Endothelial cell of umbilical vein (primary cell): ENCODE measurements at regions not wholly inside any gene's neighbourhood (a gene's known extent, or its start where the extent isn't known, plus 50 kb on each side); places are given as distances from the start of the nearest gene placed in this dataset.

ENCODE experiments used
- BruUV-seq: library from RNA; stranded (reverse); fragments of 400-500 nt; replicated peaks from 2 replicates; lab custom pipeline; 2021; lab: Mats Ljungman, UMichigan
- CTCF ChIA-PET: fragments of 300-600, 350-600 bp; sonication (Branson Sonifier 250); formaldehyde crosslinking; loops from one replicate; lab custom pipeline; 2021; ENCODE audit warnings: antibody characterized with exemption, inconsistent platforms; lab: Charles Lee
- POLR2A ChIA-PET: fragments of 300-600, 350-600 bp; sonication (Branson Sonifier 250); formaldehyde crosslinking; loops from one replicate; lab custom pipeline; 2021; ENCODE audit warnings: antibody characterized with exemption, inconsistent platforms; lab: Charles Lee
- DNase-seq: peaks from one replicate; pipeline ENCODE4 v3.0.0-alpha.2; 2011; ENCODE audit warnings: low read depth, low spot score
- FAIRE-seq: peaks from 2 replicates; lab custom pipeline; 2011; peaks lifted over from hg19 to GRCh38; lab: Jason Lieb, UNC
- H2AFZ ChIP-seq: 2 replicates; pipeline ENCODE4 v1.6.0; 2012; ENCODE audit warnings: low read depth, low read length, control low read depth, inconsistent platforms
- H3K27ac ChIP-seq: 2 replicates; pipeline ENCODE4 v1.5.1; 2011; ENCODE audit warnings: low read depth, mild to moderate bottlenecking, control low read depth, low read length, moderate library complexity; ENCODE audit not compliant: insufficient read depth
- H3K27me3 ChIP-seq, 2 experiments: 2 replicates each; pipeline versions ENCODE4 v1.6.0 to v1.6.1; 2011; ENCODE audit warnings: low read length in 2 of 2, mixed read lengths in 1 of 2; ENCODE audit not compliant: control insufficient read depth in 2 of 2, insufficient read depth in 2 of 2
- H3K36me3 ChIP-seq, 2 experiments: 2 replicates in 1 of 2; 3 replicates in 1 of 2; pipeline ENCODE4 v1.5.1; 2011; ENCODE audit warnings: low read length in 2 of 2, mild to moderate bottlenecking in 1 of 2, moderate library complexity in 1 of 2; ENCODE audit not compliant: control insufficient read depth in 2 of 2, insufficient read depth in 2 of 2; ENCODE audit errors: extremely low read depth in 1 of 2
- H3K4me1 ChIP-seq: 3 replicates; pipeline ENCODE4 v1.5.1; 2011; ENCODE audit warnings: mild to moderate bottlenecking, low read length; ENCODE audit not compliant: control insufficient read depth, insufficient read depth; ENCODE audit errors: extremely low read depth
- H3K4me2 ChIP-seq: 2 replicates; pipeline ENCODE4 v1.6.1; 2011; ENCODE audit warnings: low read length, control low read depth, mixed read lengths; ENCODE audit not compliant: insufficient read depth
- H3K4me3 ChIP-seq, 3 experiments: fragments of 200-600 bp in 1 of 3; sonication (generic), shearing (Covaris generic) in 1 of 3; replicated peaks in 1 of 3; 2 replicates each; pipeline ENCODE4 v1.5.1; 2011 to 2016; ENCODE audit warnings: control low read depth in 3 of 3, low read length in 3 of 3, mild to moderate bottlenecking in 2 of 3, inconsistent platforms in 1 of 3, low read depth in 1 of 3, moderate library complexity in 1 of 3; ENCODE audit not compliant: insufficient read depth in 1 of 3
- H3K79me2 ChIP-seq: 2 replicates; pipeline ENCODE4 v1.6.0; 2012; ENCODE audit warnings: low read length, inconsistent platforms; ENCODE audit not compliant: control insufficient read depth, insufficient read depth
- H3K9ac ChIP-seq: replicated peaks from 2 replicates; pipeline ENCODE3; 2011; ENCODE audit warnings: low read length, control low read depth; ENCODE audit not compliant: insufficient read depth; ENCODE audit errors: extremely low read depth
- H3K9me1 ChIP-seq: replicated peaks from 3 replicates; pipeline ENCODE4 v1.6.0; 2011; ENCODE audit warnings: mild to moderate bottlenecking, low read length; ENCODE audit not compliant: control insufficient read depth, insufficient read depth; ENCODE audit errors: extremely low read depth
- H3K9me3 ChIP-seq: replicated peaks from 2 replicates; pipeline ENCODE4 v1.5.1; 2012; ENCODE audit warnings: low read length, inconsistent platforms; ENCODE audit not compliant: control insufficient read depth, insufficient read depth
- H4K20me1 ChIP-seq: replicated peaks from 2 replicates; pipeline ENCODE3; 2011; ENCODE audit warnings: mild to moderate bottlenecking, low read length; ENCODE audit not compliant: control insufficient read depth, insufficient read depth; ENCODE audit errors: extremely low read depth
- CTCF ChIP-seq, 2 donors: IDR thresholded peaks; 1 replicate in 1 of 2; 2 replicates in 1 of 2; pipeline ENCODE4 v1.5.1; 2011; ENCODE audit warnings: low read length in 2 of 2, mild to moderate bottlenecking in 2 of 2, moderate library complexity in 2 of 2, control low read depth in 1 of 2, inconsistent platforms in 1 of 2, low read depth in 1 of 2; ENCODE audit not compliant: insufficient read depth in 1 of 2; ENCODE audit errors: extremely low read depth in 1 of 2
- EZH2 ChIP-seq: IDR thresholded peaks from 2 replicates; pipeline ENCODE4 v1.6.1; 2012; ENCODE audit warnings: borderline replicate concordance, low read depth, mild to moderate bottlenecking, moderate library complexity, low read length, inconsistent platforms; ENCODE audit not compliant: severe bottlenecking
- FOS ChIP-seq: IDR thresholded peaks from 2 replicates; pipeline ENCODE4 v1.6.1; 2011; ENCODE audit warnings: mild to moderate bottlenecking, low read length, moderate library complexity, borderline replicate concordance; ENCODE audit not compliant: insufficient read depth
- GATA2 ChIP-seq: IDR thresholded peaks from 2 replicates; pipeline ENCODE4 v1.7.0; 2011; ENCODE audit warnings: low read depth, mild to moderate bottlenecking, moderate library complexity, mixed read lengths, low read length; ENCODE audit not compliant: insufficient read length, insufficient read depth
- JUN ChIP-seq: IDR thresholded peaks from 2 replicates; pipeline ENCODE4 v1.6.1; 2011; ENCODE audit warnings: borderline replicate concordance, low read depth; ENCODE audit not compliant: insufficient read length, insufficient read depth
- MAX ChIP-seq: IDR thresholded peaks from 2 replicates; pipeline ENCODE4 v1.6.1; 2011; ENCODE audit not compliant: insufficient read depth, insufficient read length
- MYC ChIP-seq: IDR thresholded peaks from one replicate; pipeline ENCODE4 v1.6.1; 2011; ENCODE audit warnings: mild to moderate bottlenecking, low read depth, low read length
- POLR2A ChIP-seq: IDR thresholded peaks from 2 replicates; pipeline ENCODE4 v1.6.1; 2012; ENCODE audit warnings: low read depth, mild to moderate bottlenecking, control low read depth, low read length
- POLR2AphosphoS5 ChIP-seq: IDR thresholded peaks from 2 replicates; pipeline ENCODE4 v1.6.1; 2012; ENCODE audit warnings: low read depth, mild to moderate bottlenecking, control low read depth, low read length, moderate library complexity; ENCODE audit not compliant: insufficient read depth
- dilution Hi-C: fragments of 300-500 bp; cut with MboI; formaldehyde crosslinking; loops from one replicate; pipeline ENCODE4 v1.15.0; 2019; ENCODE audit warnings: low sequenced_read_pairs; ENCODE audit not compliant: extremely low pct_ligation_motif_present
- intact Hi-C: fragments of 100-400 bp; cut with micrococcal nuclease; formaldehyde crosslinking; loops from one replicate; pipeline ENCODE4 v1.10.0; 2022

- no peak overlapping the region for H3K4me2 ChIP-seq
- no peak for TF ChIP-seq POLR2AphosphoS5
- TF ChIP-seq MAX, result no peak
- TF ChIP-seq FOS, result no peak
- no peak for TF ChIP-seq EZH2
- no peak for TF ChIP-seq GATA2
- TF ChIP-seq MYC, result no peak
- TF ChIP-seq CTCF (IDR thresholded peaks at IDR 0.05; ENCODE audit: extremely low read depth in 1 of 2, insufficient read depth in 1 of 2, low read depth in 1 of 2, low read length in 2 of 2), result no peak
- no peak for TF ChIP-seq POLR2A
- TF ChIP-seq JUN, result no peak
- H3K79me2 ChIP-seq, result no peaks in the 10 kb centered on the region
- no peaks in the 10 kb centered on the region for H3K27me3 ChIP-seq
- no peak overlapping the region for H3K27ac ChIP-seq
- no peaks in the 10 kb centered on the region for H3K4me1 ChIP-seq
- no peaks in the 10 kb centered on the region for H4K20me1 ChIP-seq
- H3K36me3 ChIP-seq, result no peaks in the 10 kb centered on the region
- peaks cover 10% of the 10 kb centered on the region for H3K9me3 ChIP-seq
- no peaks in the 10 kb centered on the region for H3K9me1 ChIP-seq
- H3K9ac ChIP-seq, result no peak overlapping the region
- ChIA-PET CTCF (no interaction called here), POLR2A (no interaction called here)
- BruUV-seq, result no TSS peak
- FAIRE-seq, result no peak
- no peak for DNase-seq
- intact Hi-C loops, result no loop called here
- H3K4me3 ChIP-seq, result no peak overlapping the region
- dilution Hi-C loops, result no loop called here
- H2AFZ ChIP-seq, result no peak overlapping the region
Measured at GRCh38 chr5:152686931-152687330, 281.9 kb upstream of the NMUR2 start.
